Esophagus muscularis mucosa (tissue), 4 donors: ENCODE measurements at regions not wholly inside any gene's neighbourhood (a gene's known extent, or its start where the extent isn't known, plus 50 kb on each side); places are given as distances from the start of the nearest gene placed in this dataset.

Experiments
- CTCF ChIP-seq, 3 experiments: fragments of 200-600 bp in 2 of 3; fragments of 450-650 bp in 1 of 3; sonication (generic) in 2 of 3; IDR thresholded peaks; one replicate each; pipeline ENCODE4 v1.5.1; 2017 to 2019; ENCODE audit warnings: antibody characterized with exemption in 3 of 3, mild to moderate bottlenecking in 2 of 3, moderate library complexity in 1 of 3
- EP300 ChIP-seq: sonication (generic); formaldehyde crosslinking; IDR thresholded peaks from one replicate; pipeline ENCODE4 v1.6.1; 2017; ENCODE audit warnings: antibody characterized with exemption
- POLR2AphosphoS5 ChIP-seq, 2 donors: sonication (generic); formaldehyde crosslinking; IDR thresholded peaks; one replicate each; pipeline ENCODE4 v1.6.1; 2017; ENCODE audit warnings: antibody characterized with exemption in 2 of 2

GRCh38 chr9:82148426-82148810 is 159.8 kb downstream of the SPATA31D1 start:
- TF ChIP-seq POLR2AphosphoS5 (IDR thresholded peaks at IDR 0.05): no peak
- TF ChIP-seq CTCF (IDR thresholded peaks at IDR 0.05): no peak
- TF ChIP-seq EP300: no peak
